Cardiac fibroblast (primary cell): ENCODE measurements at regions not wholly inside any gene's neighbourhood (a gene's known extent, or its start where the extent isn't known, plus 50 kb on each side); places are given as distances from the start of the nearest gene placed in this dataset.

Source experiments
- DNase-seq, 2 donors: peaks; one replicate each; pipeline versions ENCODE4 v3.0.0 to v3.0.0-alpha.2; 2010; ENCODE audit warnings: low read depth in 2 of 2
- H3K4me3 ChIP-seq, 2 donors: replicated peaks in 1 of 2; 1 replicate in 1 of 2; 2 replicates in 1 of 2; pipeline ENCODE4 v1.5.1; 2011; ENCODE audit warnings: low read depth in 2 of 2, low read length in 2 of 2, mild to moderate bottlenecking in 2 of 2, moderate library complexity in 1 of 2
- CTCF ChIP-seq: IDR thresholded peaks from one replicate; pipeline ENCODE4 v1.5.1; 2011; ENCODE audit warnings: low read depth, mild to moderate bottlenecking, low read length, inconsistent platforms

DNA sequence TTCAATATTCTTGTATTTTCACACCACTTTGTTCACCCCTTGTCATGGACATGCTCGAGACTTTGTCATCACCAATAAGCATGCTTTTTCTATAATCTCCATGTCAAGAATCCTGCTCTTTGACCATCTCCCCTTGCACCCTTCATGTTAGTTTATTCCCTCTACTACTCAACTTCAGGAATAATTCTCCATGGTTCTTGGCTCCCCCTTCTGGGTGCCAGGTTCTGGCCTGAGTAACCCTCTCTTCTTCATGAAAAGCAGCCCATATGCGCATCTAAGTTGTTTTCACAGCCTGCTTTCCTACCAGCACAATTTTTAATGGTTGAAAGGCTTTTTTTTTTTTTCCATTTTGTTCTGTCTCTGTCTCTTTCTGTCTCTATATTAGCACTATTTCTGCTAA, 160.7 kb downstream of the LEPR start:
- H3K4me3 ChIP-seq: no peak overlapping the region
- peak; percentile 5 for TF ChIP-seq CTCF
- peak; percentile 12 to 21 for DNase-seq

- H3K4me3 ChIP-seq: no peak overlapping the region
- no peak for DNase-seq
- no peak for TF ChIP-seq CTCF
Observed at GRCh38 chr1:65584399-65584798, 163.9 kb downstream of the LEPR start.

GRCh38 chr1:65590279-65590678, 169.8 kb downstream of the LEPR start:
- DNase-seq: no peak
- TF ChIP-seq CTCF: no peak
- no peak overlapping the region for H3K4me3 ChIP-seq

GRCh38 chr1:65593516-65593915, 173.0 kb downstream of the LEPR start:
- no peak for TF ChIP-seq CTCF
- DNase-seq: no peak
- H3K4me3 ChIP-seq: no peak overlapping the region

- no peak overlapping the region for H3K4me3 ChIP-seq
- DNase-seq: no peak
- TF ChIP-seq CTCF: no peak
Observed at GRCh38 chr1:65595724-65596123, 175.3 kb downstream of the LEPR start.

DNA sequence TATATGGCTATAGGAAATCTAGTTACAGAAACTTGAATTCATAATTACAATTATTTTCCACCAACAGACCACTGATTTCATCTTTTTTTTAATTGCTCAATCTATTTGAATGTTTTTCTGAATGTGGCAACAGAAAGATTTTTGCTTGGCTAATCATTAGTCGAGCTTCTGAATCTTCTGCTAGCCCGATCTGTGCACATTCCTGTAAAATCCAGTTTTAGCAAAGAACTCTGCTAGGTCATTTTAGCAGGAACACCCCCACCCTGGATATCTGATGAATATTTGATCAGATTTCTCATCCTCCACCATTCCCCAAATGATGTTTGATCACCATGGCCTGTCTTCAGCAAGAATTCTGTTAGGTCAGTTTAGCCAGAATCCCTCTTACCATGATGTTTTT, 176.3 kb downstream of the LEPR start:
- no peak overlapping the region for H3K4me3 ChIP-seq
- no peak for TF ChIP-seq CTCF
- no peak for DNase-seq

DNA sequence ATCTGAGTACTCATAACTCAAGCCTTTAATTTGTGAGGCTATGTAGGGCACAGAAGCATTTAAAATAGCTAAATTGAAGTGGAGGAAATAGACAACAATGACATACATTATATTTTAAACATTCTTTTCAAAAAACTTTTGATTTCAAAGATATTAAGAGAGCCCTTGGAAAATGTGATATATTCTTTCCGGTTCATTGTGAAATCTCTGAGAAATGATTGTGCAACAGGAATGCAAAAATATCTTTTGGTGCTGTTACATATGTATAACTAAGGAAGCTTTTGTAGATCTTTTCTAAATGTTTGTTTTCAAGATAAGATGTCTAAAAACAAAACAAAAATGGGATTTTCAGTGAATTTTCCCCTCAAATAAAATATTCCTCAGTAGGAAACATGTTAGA, 185.2 kb downstream of the LEPR start:
- TF ChIP-seq CTCF: no peak
- no peak overlapping the region for H3K4me3 ChIP-seq
- peak; percentile 63 for DNase-seq
